Ascending aorta (tissue), 2 donors: ENCODE measurements at regions not wholly inside any gene's neighbourhood (a gene's known extent, or its start where the extent isn't known, plus 50 kb on each side); places are given as distances from the start of the nearest gene placed in this dataset.
"Not testable (repeated sequence)": the region's sequence is repeated elsewhere in the genome, so short reads cannot be mapped to it uniquely, and the experiment has no call there.

Source experiments
- DNase-seq, 2 donors: peaks; one replicate each; pipeline ENCODE4 v3.0.0-alpha.2; 2019; ENCODE audit warnings: low spot score in 2 of 2
- H3K27ac ChIP-seq, 2 donors: fragments of 200-600 bp; sonication (generic); one replicate each; pipeline ENCODE4 v1.5.1; 2016 to 2017; ENCODE audit warnings: mild to moderate bottlenecking in 1 of 2
- H3K27me3 ChIP-seq: fragments of 200-600 bp; sonication (generic); one replicate; pipeline ENCODE4 v1.5.1; 2017
- H3K36me3 ChIP-seq, 2 donors: fragments of 200-600 bp; sonication (generic); one replicate each; pipeline ENCODE4 v1.5.1; 2016
- H3K4me1 ChIP-seq, 2 donors: fragments of 200-600 bp; sonication (generic); one replicate each; pipeline ENCODE4 v1.5.1; 2016 to 2017; ENCODE audit warnings: mild to moderate bottlenecking in 1 of 2
- H3K4me3 ChIP-seq, 2 donors: fragments of 200-600 bp; sonication (generic); one replicate each; pipeline ENCODE4 v1.5.1; 2016 to 2017; ENCODE audit warnings: mild to moderate bottlenecking in 1 of 2
- H3K9me3 ChIP-seq, 2 donors: fragments of 200-600 bp; sonication (generic); one replicate each; pipeline ENCODE4 v1.5.1; 2016
- CTCF ChIP-seq, 3 experiments: fragments of 200-600 bp in 2 of 3; fragments of 450-650 bp in 1 of 3; sonication (generic) in 2 of 3; IDR thresholded peaks; one replicate each; pipeline ENCODE4 v1.5.1; 2016 to 2019; ENCODE audit warnings: antibody characterized with exemption in 3 of 3, mild to moderate bottlenecking in 1 of 3, moderate library complexity in 1 of 3
- intact Hi-C: fragments of 100-400 bp; cut with DNase I; formaldehyde crosslinking; loops from one replicate; pipeline ENCODE4 v1.15.1; 2023

DNA sequence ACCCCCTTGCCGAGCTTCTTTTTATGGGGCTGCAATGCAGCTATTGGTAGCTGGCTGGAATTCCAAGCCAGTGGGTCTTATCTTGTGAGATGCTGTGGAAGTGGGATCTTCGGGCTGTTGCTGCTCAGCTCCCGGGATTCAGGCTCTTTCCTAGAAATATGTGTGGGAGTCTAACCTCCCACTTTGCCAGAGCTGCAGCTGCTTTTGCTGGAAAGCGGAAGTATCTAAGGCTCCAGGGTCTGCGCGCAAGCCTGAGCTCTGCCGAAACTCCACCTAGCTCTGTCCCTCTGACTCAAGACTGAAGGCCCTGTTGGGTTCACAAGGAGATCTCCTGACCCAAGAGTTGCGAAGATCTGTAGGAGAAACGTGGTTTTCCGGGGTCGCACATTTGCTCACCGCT is 151.1 kb upstream of the ANKRD55 start:
- TF ChIP-seq CTCF (IDR thresholded peaks at IDR 0.05), result no peak
- Histone ChIP-seq H3K4me1 (no peaks in the 10 kb centered on the region), H3K4me3 (no peak overlapping the region), H3K27ac (no peak overlapping the region), H3K27me3 (no peaks in the 10 kb centered on the region), H3K9me3 (no peaks in the 10 kb centered on the region), H3K36me3 (no peaks in the 10 kb centered on the region)
- no peak for DNase-seq
- intact Hi-C loops, result no loop called here

- TF ChIP-seq CTCF (IDR thresholded peaks at IDR 0.05), result no peak
- H3K4me1 ChIP-seq, result no peaks in the 10 kb centered on the region
- no peak for DNase-seq
Measured at GRCh38 chr5:56383761-56384160, 150.6 kb upstream of the ANKRD55 start.

DNA sequence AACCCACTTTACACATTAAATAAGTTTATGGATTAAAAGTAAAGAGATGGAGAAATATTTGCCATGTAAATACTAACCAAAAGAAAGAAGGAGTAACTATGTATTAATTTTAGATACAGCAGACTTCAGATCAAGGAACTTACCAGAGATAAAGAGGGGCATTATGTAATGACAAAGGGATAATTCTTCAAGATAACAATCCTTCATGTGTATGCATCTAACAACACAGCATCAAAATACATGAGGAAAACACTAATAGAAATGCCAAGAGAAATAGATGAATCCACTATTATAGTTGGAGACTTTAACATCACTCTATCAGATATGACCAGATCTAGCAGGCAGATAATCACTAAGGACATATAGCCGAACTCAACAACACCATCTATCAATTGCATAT is 149.8 kb upstream of the ANKRD55 start:
- no peaks in the 10 kb centered on the region for H3K27me3 ChIP-seq
- intact Hi-C loops, result no loop called here

More at GRCh38 chr5:56383761-56384160, 150.6 kb upstream of the ANKRD55 start:
- no peaks in the 10 kb centered on the region for H3K27me3 ChIP-seq
- no peaks in the 10 kb centered on the region for H3K36me3 ChIP-seq
- no peak overlapping the region for H3K27ac ChIP-seq
- intact Hi-C loops, result no loop called here
- H3K4me3 ChIP-seq, result no peak overlapping the region
- H3K9me3 ChIP-seq, result no peaks in the 10 kb centered on the region

GRCh38 chr5:56377573-56377972 is 144.4 kb upstream of the ANKRD55 start:
- Histone ChIP-seq H3K4me1 (peaks cover 0 to 3% of the 10 kb centered on the region in 2 donors), H3K36me3 (no peaks in the 10 kb centered on the region), H3K4me3 (no peak overlapping the region), H3K9me3 (no peaks in the 10 kb centered on the region), H3K27me3 (no peaks in the 10 kb centered on the region), H3K27ac (no peak overlapping the region)
- intact Hi-C loops, result no loop called here
- no peak for TF ChIP-seq CTCF (IDR thresholded peaks at IDR 0.05)
- DNase-seq, result no peak

More for the DNA sequence above, 149.8 kb upstream of the ANKRD55 start:
- DNase-seq, result no peak
- Histone ChIP-seq H3K36me3 (no peaks in the 10 kb centered on the region), H3K4me1 (no peaks in the 10 kb centered on the region), H3K4me3 (no peak overlapping the region), H3K27ac (no peak overlapping the region), H3K9me3 (no peaks in the 10 kb centered on the region)
- no peak for TF ChIP-seq CTCF (IDR thresholded peaks at IDR 0.05)

DNA sequence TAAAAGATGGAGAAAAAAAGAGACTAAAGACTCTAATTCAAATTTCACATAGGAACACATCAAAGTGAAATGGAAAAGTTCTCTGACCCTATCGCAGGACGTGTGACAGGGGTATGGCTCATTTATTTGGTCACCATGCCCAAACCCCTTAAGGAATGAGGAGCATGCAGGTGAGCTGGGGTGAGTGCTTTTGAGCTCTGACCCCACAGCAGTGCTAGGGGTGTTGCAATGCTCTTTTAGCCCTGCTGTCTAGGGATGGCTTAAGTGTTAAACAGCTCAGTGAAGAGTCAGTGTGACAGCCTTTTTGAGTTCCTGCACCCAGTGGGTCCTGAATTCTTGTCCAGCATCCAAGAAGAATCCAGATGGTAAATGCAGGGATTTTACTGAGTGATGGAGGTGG is 143.0 kb upstream of the ANKRD55 start:
- H3K9me3 ChIP-seq, result no peaks in the 10 kb centered on the region
- H3K4me3 ChIP-seq, result no peak overlapping the region
- no peak for TF ChIP-seq CTCF (IDR thresholded peaks at IDR 0.05)
- intact Hi-C loops, result no loop called here
- H3K27ac ChIP-seq, result no peak overlapping the region
- DNase-seq, result no peak
- no peaks in the 10 kb centered on the region for H3K36me3 ChIP-seq
- peaks cover 0 to 3% of the 10 kb centered on the region in 2 donors for H3K4me1 ChIP-seq
- H3K27me3 ChIP-seq, result no peaks in the 10 kb centered on the region

DNA sequence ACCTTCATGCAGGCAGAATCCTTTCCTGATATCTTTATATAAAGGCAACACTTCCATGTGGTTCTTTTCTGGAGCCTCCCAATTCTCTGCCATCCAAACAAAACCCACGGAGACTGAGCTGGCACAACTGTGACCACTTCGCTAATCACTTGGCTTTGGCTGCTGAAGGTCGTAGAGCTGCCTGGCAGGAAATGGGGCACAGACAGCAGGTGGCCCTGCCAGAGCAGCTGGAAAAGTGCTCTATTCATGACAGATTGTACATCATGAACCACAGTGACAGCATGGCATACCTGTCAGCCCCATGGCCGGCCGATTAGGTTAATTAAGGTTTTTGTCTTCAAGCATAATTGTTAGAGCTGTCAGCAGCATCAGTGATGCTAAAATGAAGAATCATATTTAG is 141.9 kb upstream of the ANKRD55 start:
- Histone ChIP-seq H3K27ac (no peak overlapping the region), H3K36me3 (no peaks in the 10 kb centered on the region), H3K9me3 (no peaks in the 10 kb centered on the region), H3K4me1 (peaks cover 0 to 3% of the 10 kb centered on the region in 2 donors), H3K4me3 (no peak overlapping the region), H3K27me3 (no peaks in the 10 kb centered on the region)
- no peak for DNase-seq
- intact Hi-C loops, result no loop called here
- TF ChIP-seq CTCF (IDR thresholded peaks at IDR 0.05), result no peak

GRCh38 chr5:56372491-56372890 is 139.4 kb upstream of the ANKRD55 start:
- DNase-seq, H3K36me3 ChIP-seq, H3K27ac ChIP-seq, intact Hi-C loops, H3K9me3 ChIP-seq, H3K4me3 ChIP-seq, H3K4me1 ChIP-seq, H3K27me3 ChIP-seq: not testable (repeated sequence)
